Activated B cell treated with CpG ODN at 0.5 μM for 24 hours (primary cell): ENCODE measurements at regions not wholly inside any gene's neighbourhood (a gene's known extent, or its start where the extent isn't known, plus 50 kb on each side); places are given as distances from the start of the nearest gene placed in this dataset.

Experiments
- ATAC-seq: fragments of 200-7000 bp; cut with Tn5 transposase; one replicate; pipeline ENCODE4 v1.10.0; 2021; ENCODE audit warnings: low read depth, mild to moderate bottlenecking, moderate library complexity
- CTCF ChIA-PET: fragments of 350-600 bp; sonication (Branson Sonifier 250); formaldehyde crosslinking; loops from one replicate; lab custom pipeline; 2021; ENCODE audit warnings: antibody characterized with exemption; lab: Charles Lee
- POLR2A ChIA-PET: fragments of 350-600 bp; sonication (Branson Sonifier 250); formaldehyde crosslinking; loops from one replicate; lab custom pipeline; 2021; ENCODE audit warnings: antibody characterized with exemption; lab: Charles Lee
- DNase-seq: peaks from one replicate; pipeline ENCODE4 v3.0.0; 2022
- H3K27ac Mint-ChIP-seq: one replicate; pipeline ENCODE4 v1.8.0; 2020; ENCODE audit warnings: mixed read lengths
- H3K27me3 Mint-ChIP-seq: one replicate; pipeline ENCODE4 v1.8.0; 2021; ENCODE audit warnings: mixed read lengths
- H3K36me3 Mint-ChIP-seq: one replicate; pipeline ENCODE4 v1.8.0; 2021; ENCODE audit warnings: low read depth, mixed read lengths
- H3K4me1 Mint-ChIP-seq: one replicate; pipeline ENCODE4 v1.8.0; 2021; ENCODE audit warnings: mixed read lengths
- H3K4me3 Mint-ChIP-seq: one replicate; pipeline ENCODE4 v1.8.0; 2020; ENCODE audit warnings: mild to moderate bottlenecking, mixed read lengths
- H3K9me3 Mint-ChIP-seq: one replicate; pipeline ENCODE4 v1.8.0; 2020; ENCODE audit warnings: mixed read lengths
- CTCF ChIP-seq: fragments of 200-600 bp; IDR thresholded peaks from one replicate; pipeline ENCODE4 v1.8.0; 2022; ENCODE audit warnings: antibody characterized with exemption, mild to moderate bottlenecking
- intact Hi-C: fragments of 100-400 bp; cut with micrococcal nuclease; formaldehyde crosslinking; loops from one replicate; pipeline ENCODE4 v1.15.1; 2024

GRCh38 chr9:96139592-96140295 is 162.2 kb downstream of the HSD17B3 start:
- intact Hi-C loops: no loop called here

GRCh38 chr9:96138616-96139015 is 163.4 kb downstream of the HSD17B3 start:
- no peak for TF ChIP-seq CTCF
- ChIA-PET POLR2A (no interaction called here), CTCF (no interaction called here)
- Mint-ChIP-seq H3K4me3 (no peak overlapping the region), H3K36me3 (no peaks in the 10 kb centered on the region), H3K4me1 (peaks cover 20% of the 10 kb centered on the region), H3K9me3 (no peaks in the 10 kb centered on the region), H3K27me3 (no peaks in the 10 kb centered on the region), H3K27ac (no peak overlapping the region)
- intact Hi-C loops: no loop called here
- ATAC-seq (no peak), DNase-seq (no peak)

More at GRCh38 chr9:96139592-96140295, 162.2 kb downstream of the HSD17B3 start:
- no peak for TF ChIP-seq CTCF
- DNase-seq (no peak), ATAC-seq (no peak)
- no peak overlapping the region for H3K27ac Mint-ChIP-seq
- peaks cover 20% of the 10 kb centered on the region for H3K4me1 Mint-ChIP-seq
- no peaks in the 10 kb centered on the region for H3K9me3 Mint-ChIP-seq
- H3K27me3 Mint-ChIP-seq: peaks cover 5% of the 10 kb centered on the region
- ChIA-PET POLR2A (no interaction called here), CTCF (no interaction called here)
- no peaks in the 10 kb centered on the region for H3K36me3 Mint-ChIP-seq
- H3K4me3 Mint-ChIP-seq: no peak overlapping the region

GRCh38 chr9:96137671-96138429 is 164.1 kb downstream of the HSD17B3 start:
- H3K27ac Mint-ChIP-seq: peak overlapping the region; percentile 69
- no peak for DNase-seq
- H3K36me3 Mint-ChIP-seq: no peaks in the 10 kb centered on the region
- no peaks in the 10 kb centered on the region for H3K27me3 Mint-ChIP-seq
- H3K4me1 Mint-ChIP-seq: peaks cover 20% of the 10 kb centered on the region
- TF ChIP-seq CTCF: no peak
- ChIA-PET CTCF (no interaction called here), POLR2A (interaction anchor here (0.7 kb wide), 1 partner anchor 698 kb away, joined by 3 read pairs; no protein-coding TSS in a partner anchor)
- no peak for ATAC-seq
- intact Hi-C loops: no loop called here
- H3K4me3 Mint-ChIP-seq: peak overlapping the region; percentile 74
- H3K9me3 Mint-ChIP-seq: no peaks in the 10 kb centered on the region

- ChIA-PET CTCF (no interaction called here), POLR2A (interaction anchor here (0.7 kb wide), 1 partner anchor 698 kb away, joined by 3 read pairs; no protein-coding TSS in a partner anchor)
- DNase-seq (no peak), ATAC-seq (peak; percentile 81)
- peak overlapping the region; percentile 74 for H3K4me3 Mint-ChIP-seq
- H3K27me3 Mint-ChIP-seq: no peaks in the 10 kb centered on the region
- no peaks in the 10 kb centered on the region for H3K9me3 Mint-ChIP-seq
- H3K36me3 Mint-ChIP-seq: no peaks in the 10 kb centered on the region
- TF ChIP-seq CTCF: no peak
- peaks cover 20% of the 10 kb centered on the region for H3K4me1 Mint-ChIP-seq
- peak overlapping the region; percentile 69 for H3K27ac Mint-ChIP-seq
- intact Hi-C loops: no loop called here
These were observed 164.8 kb downstream of the HSD17B3 start for GRCh38 chr9:96136992-96137670.
